ENCODE measurements at regions not wholly inside any gene's neighbourhood (a gene's known extent, or its start where the extent isn't known, plus 50 kb on each side); places are given as distances from the start of the nearest gene placed in this dataset.

DNA sequence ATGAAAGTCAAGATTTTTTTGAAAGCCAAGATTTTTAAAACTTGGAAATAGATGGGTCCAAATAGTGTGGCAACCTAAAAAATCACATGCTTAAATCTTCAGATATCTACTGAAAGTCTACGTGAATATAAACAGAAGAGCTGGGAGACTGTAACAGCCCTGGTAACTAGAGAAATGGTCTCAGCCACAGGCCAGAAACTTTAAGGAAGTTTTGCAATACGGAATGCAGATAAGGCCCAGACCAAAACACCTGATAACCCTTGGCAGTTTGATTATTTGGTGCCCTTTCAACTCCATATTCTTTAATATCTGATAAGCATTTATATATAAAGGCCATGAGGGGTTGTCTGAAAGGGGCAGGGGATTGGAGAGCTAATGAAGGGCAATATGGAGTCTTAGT lies 537.3 kb upstream of the TGFBR2 start:
- DNase-seq (ENCODE audit: low read depth, low spot score): no peak

DNA sequence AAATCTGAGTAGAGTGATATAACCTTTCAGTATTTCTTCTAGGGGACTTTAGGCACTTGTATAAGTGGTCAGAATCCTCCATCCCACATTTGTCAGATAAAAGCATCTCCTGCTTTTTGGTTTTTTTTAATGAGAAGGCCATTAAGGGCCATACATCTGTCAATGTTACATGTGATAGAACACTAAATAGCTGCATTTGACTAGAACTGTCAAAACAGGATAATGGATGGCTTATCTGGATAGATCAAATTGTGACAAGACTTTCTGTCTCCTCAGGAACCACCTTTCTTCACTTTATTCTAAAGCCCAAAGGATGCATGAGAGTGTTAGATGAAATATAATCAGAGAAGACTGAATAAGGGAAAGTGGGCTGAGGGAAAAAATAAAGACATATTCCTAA lies 533.4 kb upstream of the TGFBR2 start:
- DNase-seq (ENCODE audit: low read depth, low spot score): no peak

DNA sequence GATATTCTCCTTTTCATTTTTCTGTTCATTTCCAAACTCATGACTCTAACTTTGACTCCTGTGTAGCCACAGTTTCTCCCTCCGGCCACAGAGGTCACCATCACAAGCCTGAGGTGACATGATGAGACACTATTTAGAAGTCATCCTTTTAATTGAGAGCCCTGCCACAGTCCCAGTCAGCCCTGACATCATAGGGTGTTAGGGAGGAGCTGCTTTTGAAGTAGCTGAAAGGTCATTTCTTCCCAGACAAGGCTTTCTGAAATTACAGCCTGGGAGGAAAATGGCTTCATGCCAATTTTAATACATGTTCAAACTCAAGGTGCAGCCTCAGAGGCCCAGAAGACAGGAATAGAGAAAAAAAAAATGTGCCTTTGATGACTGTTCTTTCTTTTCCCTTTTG lies 532.8 kb upstream of the TGFBR2 start:
- no peak for DNase-seq (ENCODE audit: low read depth, low spot score)

DNA sequence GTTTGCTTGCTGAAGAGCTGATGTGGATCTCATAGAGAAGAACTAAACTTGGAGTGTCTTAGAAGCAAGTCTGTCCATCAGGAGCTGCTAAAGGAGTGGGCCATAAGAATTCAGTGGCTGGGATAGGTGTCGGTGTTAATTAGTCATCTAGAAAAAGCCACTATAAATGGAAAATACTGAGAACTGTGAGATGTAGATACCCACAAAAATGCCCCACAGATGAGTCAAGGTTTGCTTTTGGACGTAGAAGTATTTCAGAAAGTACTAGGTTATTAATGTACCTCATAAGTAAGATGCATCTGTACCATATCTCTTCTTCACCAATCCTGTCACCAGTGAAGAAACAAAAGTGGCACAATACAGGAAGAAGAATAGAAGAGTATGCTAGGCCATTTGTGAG lies 530.9 kb upstream of the TGFBR2 start:
- no peak for DNase-seq (ENCODE audit: low read depth, low spot score)

DNA sequence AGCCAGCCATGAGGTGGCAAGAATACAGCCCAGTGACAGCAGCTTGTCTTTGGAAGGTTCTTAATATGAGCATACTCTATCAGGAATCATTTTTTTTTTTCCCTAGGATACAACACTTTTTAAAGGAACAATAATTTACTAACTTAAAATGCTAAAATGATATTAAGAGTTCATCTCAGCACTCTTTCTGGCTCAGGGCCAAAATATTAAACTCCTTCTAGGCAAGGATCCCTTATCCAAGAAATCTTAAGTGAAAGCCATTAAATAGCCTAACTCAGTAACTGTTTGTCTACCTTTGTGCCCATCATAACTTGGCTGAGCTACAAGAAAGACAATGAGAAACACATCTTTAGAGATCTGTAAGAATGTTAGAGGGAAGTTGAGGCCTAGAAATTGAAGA lies 529.5 kb upstream of the TGFBR2 start:
- DNase-seq (ENCODE audit: low read depth, low spot score): no peak

DNA sequence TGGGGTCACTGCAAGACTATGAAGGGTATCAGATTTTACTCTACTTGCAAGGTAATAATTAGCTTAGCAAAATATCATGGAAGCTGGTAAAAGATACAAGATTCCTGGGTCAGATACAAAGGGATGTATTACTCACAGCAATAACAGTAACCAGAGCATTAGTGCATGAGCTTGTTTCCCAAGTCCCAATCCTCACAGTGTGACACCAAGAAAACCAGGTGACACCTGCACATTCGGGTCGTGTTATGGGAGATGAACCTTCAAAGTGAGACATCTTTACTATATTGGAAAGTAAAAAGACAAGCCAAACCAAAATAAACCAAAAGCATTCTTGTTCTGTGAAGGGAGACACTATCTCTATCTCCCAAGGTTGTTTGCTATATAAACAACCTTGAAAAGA lies 528.7 kb upstream of the TGFBR2 start:
- DNase-seq (ENCODE audit: low read depth, low spot score): no peak

DNA sequence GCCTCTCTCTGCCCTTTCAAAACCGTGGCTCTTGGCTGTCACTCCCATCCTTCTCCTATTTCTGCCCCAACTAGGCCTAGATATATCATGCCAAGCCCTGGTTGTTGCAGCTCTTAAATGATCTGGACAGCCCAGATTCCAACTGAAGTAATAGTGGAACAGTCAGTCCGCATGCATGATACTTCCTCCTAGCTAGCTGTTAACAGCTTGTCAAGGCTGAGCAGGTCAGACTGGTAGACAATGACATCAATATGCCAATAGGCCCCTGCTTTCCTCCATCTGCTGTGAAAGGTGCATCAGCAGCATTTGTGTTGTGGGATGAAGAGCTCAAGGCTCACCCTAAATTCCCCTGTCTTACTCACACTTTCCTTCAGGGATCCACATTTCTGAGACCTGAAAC lies 527.7 kb upstream of the TGFBR2 start:
- DNase-seq (ENCODE audit: low read depth, low spot score): no peak

DNA sequence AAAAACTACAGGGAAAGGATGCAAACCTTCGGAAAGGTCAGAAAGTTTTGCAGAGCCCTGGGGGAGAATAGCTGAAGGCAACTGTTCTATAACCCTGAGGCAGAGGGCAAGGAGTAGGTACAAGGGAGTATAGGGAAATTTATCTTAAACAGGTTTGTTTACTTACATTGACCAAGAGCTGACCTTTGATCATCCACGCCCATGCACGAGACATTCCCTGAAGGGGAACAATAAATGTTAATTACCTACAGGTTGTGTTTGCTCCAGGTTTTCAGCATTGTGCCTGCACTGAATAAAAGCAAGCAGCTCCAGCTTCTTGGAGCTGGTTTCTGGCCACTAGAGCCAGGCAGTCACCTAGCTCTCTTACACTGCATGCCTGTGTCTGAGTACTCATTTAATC lies 524.5 kb upstream of the TGFBR2 start:
- DNase-seq (ENCODE audit: low read depth, low spot score): no peak

DNA sequence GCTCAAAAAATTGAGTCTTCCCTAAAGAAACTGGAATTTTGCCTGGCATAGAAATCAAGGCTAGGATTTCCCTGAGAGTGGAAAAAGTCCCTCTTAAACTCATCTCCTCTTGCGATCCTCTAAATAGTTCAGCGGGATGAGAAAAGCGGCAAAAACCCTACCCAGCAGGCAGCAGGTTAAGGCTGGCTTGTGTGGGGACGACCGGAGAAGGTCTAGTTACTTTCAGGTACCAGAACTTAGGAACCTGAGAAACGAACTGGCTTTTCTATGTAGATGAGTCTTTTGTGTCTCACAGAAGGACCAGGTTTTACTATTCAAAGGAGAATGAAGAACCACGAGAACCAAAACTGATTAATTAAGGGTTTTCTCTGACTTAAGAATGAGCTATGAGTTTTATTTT lies 523.7 kb upstream of the TGFBR2 start:
- DNase-seq (ENCODE audit: low read depth, low spot score): no peak

DNA sequence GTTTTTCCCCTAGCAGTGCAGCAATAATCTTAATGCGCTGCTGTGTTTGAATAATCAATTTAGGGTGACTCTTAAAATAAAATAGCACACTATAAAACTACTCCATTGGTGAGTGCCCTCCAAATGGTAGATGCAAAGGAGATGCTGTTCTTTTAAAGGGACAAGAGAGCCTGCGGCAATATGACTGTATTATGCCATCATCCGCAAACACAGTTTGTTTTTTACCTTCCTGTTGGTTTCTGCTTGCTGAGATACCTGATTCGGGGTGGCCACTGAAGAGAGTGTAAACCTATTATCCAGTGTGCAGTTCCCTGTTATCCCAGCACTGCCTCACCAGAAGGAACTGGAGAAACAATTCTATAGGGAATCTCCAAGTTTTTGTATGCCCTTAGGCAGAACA lies 523.1 kb upstream of the TGFBR2 start:
- no peak for DNase-seq (ENCODE audit: low read depth, low spot score)

DNA sequence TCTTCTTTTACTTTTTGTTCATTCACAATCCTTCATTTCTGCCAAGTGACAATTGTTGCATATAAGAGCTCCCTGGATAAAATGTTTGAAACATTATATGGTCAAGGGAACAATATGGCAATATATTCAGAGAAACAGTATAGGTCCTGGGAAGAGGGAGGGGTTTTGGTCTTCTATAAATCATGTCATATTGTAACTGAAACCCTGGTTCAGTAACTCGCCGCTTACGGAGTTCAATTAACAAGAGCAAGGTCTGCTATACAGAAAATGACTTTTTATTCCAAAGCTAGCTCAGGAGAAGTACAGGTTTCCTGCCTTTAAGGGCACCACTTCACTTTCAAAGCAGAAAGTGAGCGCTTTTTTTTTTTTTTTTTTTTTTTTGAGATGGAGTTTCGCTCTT lies 522.1 kb upstream of the TGFBR2 start:
- no peak for DNase-seq (ENCODE audit: low read depth, low spot score)

DNA sequence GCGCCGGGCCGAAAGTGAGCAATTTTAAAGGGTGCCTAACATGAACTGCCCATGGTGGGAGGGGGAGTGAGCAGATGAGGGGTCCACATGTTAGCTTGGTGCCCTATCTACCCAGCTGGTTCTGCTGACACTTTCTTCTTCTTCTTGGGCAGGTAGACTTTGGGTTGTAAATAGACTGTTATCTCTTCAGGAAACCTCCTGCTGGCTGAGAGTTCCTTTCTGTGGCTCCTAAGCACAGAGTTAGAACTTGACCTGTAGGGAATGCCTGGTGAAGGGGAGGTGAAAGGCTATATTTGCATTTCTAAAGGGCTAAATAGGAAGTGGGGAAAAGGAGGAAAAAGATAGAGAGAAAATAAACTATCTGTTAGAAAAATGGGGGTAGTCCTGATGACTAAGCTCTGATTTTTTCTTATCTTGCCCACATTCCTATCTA lies 521.4 kb upstream of the TGFBR2 start:
- DNase-seq (ENCODE audit: low read depth, low spot score): no peak

DNA sequence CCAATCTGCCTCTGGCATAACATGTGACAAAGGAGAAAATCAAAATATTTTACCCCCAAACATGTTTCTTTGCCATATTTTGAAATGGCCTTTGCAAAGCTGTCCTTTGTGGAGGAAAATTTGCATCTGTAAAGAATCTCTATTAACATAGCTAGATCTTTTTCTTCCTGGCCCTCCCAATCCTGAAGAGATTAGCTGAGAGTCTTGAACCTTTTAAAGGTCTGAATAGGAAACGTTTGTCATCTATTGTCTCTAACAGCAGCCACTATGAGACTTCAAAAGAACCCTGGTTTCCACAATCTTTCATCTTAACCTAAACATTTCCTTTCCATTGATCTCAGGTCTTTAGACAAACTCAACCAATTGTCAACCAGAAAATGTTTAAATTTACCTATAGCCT lies 520.9 kb upstream of the TGFBR2 start:
- DNase-seq (ENCODE audit: low read depth, low spot score): no peak

DNA sequence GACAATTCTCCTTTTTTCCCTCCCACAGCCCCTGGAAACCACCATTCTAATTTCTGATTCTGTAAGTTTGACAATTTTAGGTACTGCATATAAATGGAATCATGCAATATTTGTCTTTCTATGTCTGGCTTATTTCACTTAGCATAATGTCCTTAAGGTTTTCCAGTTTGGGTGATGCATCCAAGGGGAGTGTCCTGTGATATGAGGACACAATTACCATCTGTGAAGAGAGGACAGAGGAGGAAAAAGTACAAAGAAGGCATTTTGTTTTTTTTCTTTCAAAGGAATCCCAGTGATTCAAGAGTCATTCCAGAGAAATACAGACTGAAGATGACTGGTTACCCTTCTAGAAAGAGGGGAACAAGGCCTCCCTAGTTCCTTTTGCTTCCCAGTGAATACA lies 514.7 kb upstream of the TGFBR2 start:
- DNase-seq (ENCODE audit: low read depth, low spot score): no peak

DNA sequence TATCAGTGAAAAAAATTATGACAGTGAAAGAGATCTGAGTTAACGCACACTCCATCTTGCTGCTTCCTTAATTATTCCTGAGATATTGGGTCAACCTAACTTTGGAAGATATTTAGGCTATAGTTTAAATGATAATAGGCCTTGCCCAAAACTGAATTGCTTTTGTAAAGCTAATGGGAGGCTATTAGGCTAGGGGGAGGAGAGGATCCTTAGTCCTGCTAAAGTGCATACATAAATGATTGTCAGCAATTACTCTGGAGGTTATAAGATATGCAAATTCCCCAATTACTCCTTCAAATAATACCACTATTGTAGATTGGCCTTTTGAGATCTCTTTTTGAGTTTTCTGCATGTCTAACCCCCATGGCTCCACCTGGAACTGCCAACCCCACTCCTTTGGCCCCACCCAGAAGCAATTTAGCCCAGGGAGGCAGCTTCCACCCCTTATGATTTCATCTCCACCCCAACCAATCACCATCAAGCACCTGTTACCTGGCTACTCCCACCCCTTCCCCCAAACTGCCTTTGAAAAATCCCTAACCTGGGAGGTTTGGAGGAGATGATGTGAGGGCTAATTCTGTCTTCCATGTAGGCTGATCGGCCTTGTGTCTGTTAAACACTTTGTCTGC lies 509.3 kb upstream of the TGFBR2 start:
- DNase-seq (ENCODE audit: low read depth, low spot score): no peak

DNA sequence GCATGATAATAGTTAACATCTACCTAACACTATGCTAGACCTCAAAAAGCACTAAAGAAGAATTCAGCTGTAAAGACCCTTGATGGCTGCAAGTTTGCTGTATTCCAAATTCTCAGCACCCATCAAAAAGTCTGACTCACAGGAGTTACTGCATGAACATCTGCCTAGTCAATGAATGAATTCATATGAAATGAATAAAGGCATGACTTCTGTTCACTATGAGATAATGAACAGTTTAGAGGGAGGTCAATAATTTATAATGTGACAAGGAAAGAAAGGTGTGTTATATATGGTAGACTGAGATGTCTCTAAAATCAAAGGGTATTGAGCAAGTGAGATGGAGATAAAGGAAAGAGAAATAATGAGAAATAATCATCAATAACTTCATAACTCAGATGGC lies 508.2 kb upstream of the TGFBR2 start:
- no peak for DNase-seq (ENCODE audit: low read depth, low spot score)

DNA sequence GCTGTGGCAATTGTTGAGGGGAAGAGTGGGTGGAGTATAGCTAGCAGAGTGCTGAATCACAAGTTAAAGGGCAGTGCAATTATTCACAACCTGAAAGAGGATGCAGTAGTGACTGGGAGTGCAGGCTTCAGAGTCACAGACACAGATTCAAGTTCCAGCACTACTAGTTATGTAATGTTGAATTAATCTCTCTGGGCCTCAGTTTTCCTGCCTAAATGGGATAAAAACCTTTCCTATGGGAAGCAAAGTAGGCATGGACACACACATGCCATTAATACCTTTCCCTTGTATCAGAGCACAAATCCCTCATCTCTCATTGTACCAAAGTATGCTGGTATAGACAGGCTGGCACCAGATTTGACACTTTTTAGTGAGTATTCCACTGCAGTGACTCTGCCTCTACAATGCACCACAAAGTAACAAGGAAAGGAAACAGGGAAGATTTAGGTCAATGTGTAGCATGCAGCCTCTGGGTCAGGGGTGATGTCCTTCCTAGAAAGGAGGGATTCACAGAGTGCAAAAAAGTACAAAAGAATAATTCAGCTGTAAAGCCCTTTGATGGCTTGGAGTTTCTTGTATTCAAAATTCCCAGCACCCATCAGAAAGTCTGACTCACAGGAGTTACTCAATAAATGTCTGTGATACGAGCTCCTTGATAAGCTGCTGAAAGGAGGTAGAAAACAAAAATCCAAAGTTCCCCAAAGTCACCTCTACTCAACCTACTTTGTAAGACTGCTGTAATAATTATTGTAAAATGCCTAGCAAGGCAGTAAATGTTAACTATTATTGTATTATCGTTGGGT lies 507.5 kb upstream of the TGFBR2 start:
- no peak for DNase-seq (ENCODE audit: low read depth, low spot score)

DNA sequence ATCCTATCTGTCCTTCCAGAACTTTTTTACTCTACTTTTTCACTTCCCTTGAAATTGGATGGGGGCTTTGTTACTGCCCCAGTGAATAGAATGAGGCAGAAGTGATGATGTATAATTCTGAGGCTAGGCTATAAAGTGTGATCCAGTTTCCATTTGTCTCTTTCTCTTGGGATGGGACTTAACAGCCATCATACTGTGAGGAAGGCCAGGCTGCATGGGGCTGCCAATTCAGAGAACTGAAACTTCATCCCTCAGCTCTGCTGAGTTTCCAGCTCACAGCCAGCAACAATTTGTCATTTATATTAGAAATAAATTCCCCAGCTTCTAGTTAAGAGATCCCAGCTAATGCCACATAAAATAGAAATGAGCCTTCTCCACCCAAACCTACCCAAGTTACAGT lies 504.0 kb upstream of the TGFBR2 start:
- no peak for DNase-seq (ENCODE audit: low read depth, low spot score)

DNA sequence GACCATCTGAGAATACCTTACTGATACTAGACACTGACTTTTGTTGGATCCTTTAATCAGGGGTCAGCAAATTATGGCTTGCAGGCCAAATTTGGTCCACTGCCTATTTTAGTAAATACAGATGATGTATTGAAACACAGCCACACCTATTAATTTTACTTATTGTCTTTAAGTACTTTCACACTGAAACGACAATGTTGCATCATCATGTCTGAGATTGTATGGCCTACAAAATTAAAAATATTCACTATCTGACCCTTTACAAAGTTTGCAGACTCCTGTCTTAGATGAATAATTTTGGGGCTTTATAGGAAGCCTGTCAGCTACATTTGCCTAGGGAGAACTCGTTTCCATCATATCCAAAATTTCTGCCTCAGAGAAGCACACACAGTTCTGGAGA lies 503.2 kb upstream of the TGFBR2 start:
- no peak for DNase-seq (ENCODE audit: low read depth, low spot score)

DNA sequence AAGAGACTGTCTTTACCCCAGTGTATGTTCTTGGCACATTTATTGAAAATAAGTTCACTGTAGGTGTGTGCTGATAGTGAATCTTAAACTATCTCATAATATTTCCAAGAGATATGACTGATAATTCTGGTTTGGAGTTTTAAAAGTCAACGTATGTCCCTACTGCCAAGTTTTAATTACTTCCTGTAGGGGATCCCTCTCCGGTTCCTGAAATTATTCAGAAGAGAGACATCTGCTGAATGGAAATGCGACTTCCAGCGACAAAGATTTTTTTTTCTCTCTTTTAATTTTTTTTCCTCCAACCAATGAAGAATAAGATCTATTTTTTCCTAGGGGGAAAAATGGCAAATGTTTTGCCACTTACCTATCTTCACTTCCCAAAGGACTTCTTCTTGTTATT lies 498.9 kb upstream of the TGFBR2 start:
- no peak for DNase-seq (ENCODE audit: low read depth, low spot score)

DNA sequence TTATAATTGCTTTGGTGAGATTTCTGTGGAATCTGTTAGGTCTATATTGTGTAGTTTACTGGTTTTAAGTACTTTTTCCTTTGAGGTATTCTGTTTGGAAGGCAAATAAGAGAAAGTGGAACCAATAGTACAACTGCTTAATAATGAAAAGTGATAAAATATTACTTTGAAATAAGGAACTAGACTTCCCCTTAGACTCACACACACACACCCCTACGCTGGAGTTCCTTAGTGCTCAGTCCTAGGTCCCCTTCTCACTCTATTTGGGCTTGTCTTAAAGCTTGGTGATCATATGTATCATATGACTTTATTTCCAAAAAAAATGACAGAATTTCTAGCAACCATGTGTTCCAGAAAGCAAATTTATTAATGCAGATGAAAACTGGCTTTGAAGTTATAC lies 494.0 kb upstream of the TGFBR2 start:
- DNase-seq (ENCODE audit: low read depth, low spot score): no peak

DNA sequence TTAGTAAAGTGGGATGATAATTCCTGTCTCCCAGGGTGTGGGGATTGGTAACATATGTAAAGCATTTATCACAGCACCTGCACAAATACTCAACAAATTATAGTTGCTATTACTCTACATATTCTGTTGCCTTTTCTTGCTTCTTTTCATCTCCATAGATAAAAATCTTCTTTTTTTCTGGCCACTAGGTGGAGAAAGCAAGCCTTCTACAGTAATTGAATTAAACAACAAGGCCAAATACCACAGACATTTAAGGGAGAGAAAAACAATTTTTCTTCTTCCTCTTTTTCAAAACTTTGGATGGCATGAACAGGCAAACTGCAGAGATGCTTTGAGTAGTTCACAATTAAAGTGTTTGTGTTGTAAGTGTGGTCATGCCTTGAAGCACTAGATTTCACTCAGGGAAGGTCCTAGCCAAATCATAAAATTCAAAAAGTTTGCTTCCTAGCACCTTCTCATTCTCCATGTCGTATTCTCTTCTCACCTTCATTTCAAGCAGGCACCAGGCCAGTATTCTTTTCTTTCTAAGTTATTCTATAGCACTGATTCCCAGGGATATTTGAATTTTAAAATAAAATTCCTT lies 493.4 kb upstream of the TGFBR2 start:
- DNase-seq (ENCODE audit: low read depth, low spot score): no peak

DNA sequence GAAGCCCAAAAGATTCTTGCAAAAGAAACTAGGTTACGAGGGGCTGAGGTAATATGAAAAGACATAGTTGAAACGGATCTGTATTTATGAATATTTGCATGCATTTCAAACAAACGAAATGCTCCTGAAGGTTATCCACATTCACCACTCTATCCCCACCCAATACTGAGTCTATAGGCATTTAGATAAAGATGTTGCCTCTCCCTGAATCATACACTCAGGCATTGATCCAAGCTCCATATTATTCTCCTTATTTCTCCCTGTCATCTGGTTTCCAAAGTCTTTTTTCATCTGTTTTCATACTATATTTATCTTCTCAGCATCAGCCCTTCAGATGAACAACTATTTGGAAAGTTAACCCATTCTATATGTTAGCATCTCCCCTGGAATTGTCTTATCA lies 492.5 kb upstream of the TGFBR2 start:
- no peak for DNase-seq (ENCODE audit: low read depth, low spot score)
